ENCODE measurements at regions not wholly inside any gene's neighbourhood (a gene's known extent, or its start where the extent isn't known, plus 50 kb on each side); places are given as distances from the start of the nearest gene placed in this dataset.

- no peaks in the 10 kb centered on the region for H3K4me1 Mint-ChIP-seq
- H3K36me3 Mint-ChIP-seq (ENCODE audit: low read depth) = no peaks in the 10 kb centered on the region
- no peaks in the 10 kb centered on the region for H3K27me3 Mint-ChIP-seq (ENCODE audit: low read depth)
- no peak overlapping the region for H3K27ac Mint-ChIP-seq
- TF ChIP-seq CTCF (IDR thresholded peaks at IDR 0.05; ENCODE audit: unreplicated experiment in 3 of 3) = no peak
- H3K9me3 Mint-ChIP-seq = no peaks in the 10 kb centered on the region
- no peak overlapping the region for H3K4me3 Mint-ChIP-seq
These were observed 251.5 kb upstream of the LMO3 start for GRCh38 chr12:16857456-16857923.

- Mint-ChIP-seq H3K27me3 (ENCODE audit: low read depth) (no peaks in the 10 kb centered on the region), H3K4me1 (no peaks in the 10 kb centered on the region), H3K9me3 (no peaks in the 10 kb centered on the region), H3K36me3 (ENCODE audit: low read depth) (no peaks in the 10 kb centered on the region), H3K27ac (no peak overlapping the region), H3K4me3 (no peak overlapping the region)
- no peak for TF ChIP-seq CTCF (IDR thresholded peaks at IDR 0.05; ENCODE audit: unreplicated experiment in 3 of 3)
These were observed 248.5 kb upstream of the LMO3 start for GRCh38 chr12:16854465-16854864.

GRCh38 chr12:16849473-16849872, 243.5 kb upstream of the LMO3 start:
- H3K27me3 Mint-ChIP-seq (ENCODE audit: low read depth) = no peaks in the 10 kb centered on the region
- no peak overlapping the region for H3K4me3 Mint-ChIP-seq
- H3K27ac Mint-ChIP-seq = no peak overlapping the region
- H3K4me1 Mint-ChIP-seq = no peaks in the 10 kb centered on the region
- no peak for TF ChIP-seq CTCF (IDR thresholded peaks at IDR 0.05; ENCODE audit: unreplicated experiment in 3 of 3)
- no peaks in the 10 kb centered on the region for H3K36me3 Mint-ChIP-seq (ENCODE audit: low read depth)
- peaks cover 2% of the 10 kb centered on the region for H3K9me3 Mint-ChIP-seq

GRCh38 chr12:16844875-16845274, 238.9 kb upstream of the LMO3 start:
- Mint-ChIP-seq H3K36me3 (ENCODE audit: low read depth) (no peaks in the 10 kb centered on the region), H3K4me3 (no peak overlapping the region), H3K4me1 (no peaks in the 10 kb centered on the region), H3K27me3 (ENCODE audit: low read depth) (no peaks in the 10 kb centered on the region), H3K9me3 (peaks cover 2% of the 10 kb centered on the region), H3K27ac (no peak overlapping the region)
- no peak for TF ChIP-seq CTCF (IDR thresholded peaks at IDR 0.05; ENCODE audit: unreplicated experiment in 3 of 3)

GRCh38 chr12:16833376-16834015, 227.5 kb upstream of the LMO3 start:
- no peaks in the 10 kb centered on the region for H3K4me1 Mint-ChIP-seq
- no peak overlapping the region for H3K4me3 Mint-ChIP-seq
- H3K27me3 Mint-ChIP-seq (ENCODE audit: low read depth) = no peaks in the 10 kb centered on the region
- no peaks in the 10 kb centered on the region for H3K9me3 Mint-ChIP-seq
- no peak overlapping the region for H3K27ac Mint-ChIP-seq
- no peak for TF ChIP-seq CTCF (IDR thresholded peaks at IDR 0.05; ENCODE audit: unreplicated experiment in 3 of 3)
- no peaks in the 10 kb centered on the region for H3K36me3 Mint-ChIP-seq (ENCODE audit: low read depth)

GRCh38 chr12:16828891-16829290, 222.9 kb upstream of the LMO3 start:
- Mint-ChIP-seq H3K4me3 (no peak overlapping the region), H3K36me3 (ENCODE audit: low read depth) (no peaks in the 10 kb centered on the region), H3K9me3 (no peaks in the 10 kb centered on the region), H3K4me1 (no peaks in the 10 kb centered on the region), H3K27ac (no peak overlapping the region), H3K27me3 (ENCODE audit: low read depth) (no peaks in the 10 kb centered on the region)
- no peak for TF ChIP-seq CTCF (IDR thresholded peaks at IDR 0.05; ENCODE audit: unreplicated experiment in 3 of 3)

All from nephron (organoid).